Gastrocnemius medialis (tissue), 4 donors: ENCODE measurements at regions not wholly inside any gene's neighbourhood (a gene's known extent, or its start where the extent isn't known, plus 50 kb on each side); places are given as distances from the start of the nearest gene placed in this dataset.

Experiments
- ATAC-seq, 2 donors: fragments of 150-250 bp; one replicate each; pipeline ENCODE4 v1.9.1; 2016
- DNase-seq, 2 donors: peaks; one replicate each; pipeline ENCODE4 v3.0.0-alpha.2; 2019
- H3K27ac ChIP-seq, 4 donors: fragments of 200-600 bp; sonication (generic); 1 replicate in 1 of 4; 2 replicates in 3 of 4; pipeline ENCODE4 v1.5.1; 2016 to 2018; ENCODE audit warnings: mild to moderate bottlenecking in 2 of 4, moderate library complexity in 1 of 4
- H3K27me3 ChIP-seq, 3 donors: fragments of 200-600 bp; sonication (generic) in 2 of 3; 1 replicate in 1 of 3; 2 replicates in 2 of 3; pipeline versions ENCODE4 v1.5.1 to v1.6.0; 2016 to 2019; ENCODE audit warnings: mild to moderate bottlenecking in 1 of 3, moderate library complexity in 1 of 3
- H3K36me3 ChIP-seq, 2 donors: fragments of 200-600 bp; sonication (generic) in 1 of 2; one replicate each; pipeline ENCODE4 v1.5.1; 2017 to 2018
- H3K4me1 ChIP-seq, 2 donors: fragments of 200-600 bp; sonication (generic) in 1 of 2; one replicate each; pipeline ENCODE4 v1.5.1; 2016 to 2017; ENCODE audit warnings: mild to moderate bottlenecking in 2 of 2
- H3K4me3 ChIP-seq, 4 donors: fragments of 200-600 bp; sonication (generic) in 3 of 4; 1 replicate in 1 of 4; 2 replicates in 3 of 4; pipeline ENCODE4 v1.5.1; 2016 to 2019; ENCODE audit warnings: mild to moderate bottlenecking in 2 of 4
- H3K9me3 ChIP-seq, 3 donors: fragments of 200-600 bp; sonication (generic) in 2 of 3; 1 replicate in 1 of 3; 2 replicates in 2 of 3; pipeline ENCODE4 v1.5.1; 2016 to 2019
- CTCF ChIP-seq, 5 experiments: fragments of 450-650 bp in 3 of 5; fragments of 200-600 bp in 2 of 5; sonication (generic) in 2 of 5; IDR thresholded peaks in 4 of 5; conservative IDR thresholded peaks in 1 of 5; 1 replicate in 4 of 5; 2 replicates in 1 of 5; pipeline ENCODE4 v1.5.1; 2016 to 2019; ENCODE audit warnings: antibody characterized with exemption in 5 of 5, mild to moderate bottlenecking in 3 of 5, moderate library complexity in 3 of 5
- POLR2A ChIP-seq, 2 donors: fragments of 450-650 bp; IDR thresholded peaks; one replicate each; pipeline ENCODE4 v1.6.1; 2017; ENCODE audit warnings: antibody characterized with exemption in 2 of 2, mild to moderate bottlenecking in 2 of 2, moderate library complexity in 2 of 2
- in situ Hi-C, 4 donors: fragments of 200-750 bp; cut with MboI; loops; one replicate each; pipeline versions ENCODE4 v1.15.0 to v1.8.0; 2017; ENCODE audit warnings: low sequenced_read_pairs in 4 of 4
- intact Hi-C: fragments of 100-400 bp; cut with DNase I; formaldehyde crosslinking; loops from one replicate; pipeline ENCODE4 v1.15.1; 2023; ENCODE audit warnings: low total_unique reads

GRCh38 chr17:77568540-77568939 is 390.0 kb upstream of the TNRC6C start:
- no peak for TF ChIP-seq POLR2A (IDR thresholded peaks at IDR 0.05)
- TF ChIP-seq CTCF (IDR thresholded peaks at IDR 0.05 in 4 of 5, conservative IDR thresholded peaks at IDR 0.05 in 1 of 5) = no peak
- H3K36me3 ChIP-seq = no peaks in the 10 kb centered on the region
- ATAC-seq (no peak), DNase-seq (no peak)
- peaks cover 9 to 13% of the 10 kb centered on the region in 2 donors for H3K4me1 ChIP-seq
- intact Hi-C loops = no loop called here
- no peaks in the 10 kb centered on the region for H3K27me3 ChIP-seq
- no peak overlapping the region for H3K27ac ChIP-seq
- H3K9me3 ChIP-seq = no peaks in the 10 kb centered on the region
- H3K4me3 ChIP-seq = no peak overlapping the region
- in situ Hi-C loops = loop anchor here in 1 of 4 donors (25.0 kb wide), 1 partner anchor 94 kb away; no protein-coding TSS in a partner anchor

GRCh38 chr17:77569846-77570564 is 388.5 kb upstream of the TNRC6C start:
- Histone ChIP-seq H3K4me3 (no peak overlapping the region), H3K4me1 (peaks cover 9 to 13% of the 10 kb centered on the region in 2 donors), H3K27me3 (no peaks in the 10 kb centered on the region), H3K9me3 (no peaks in the 10 kb centered on the region), H3K27ac (no peak overlapping the region), H3K36me3 (no peaks in the 10 kb centered on the region)
- intact Hi-C loops (no loop called here), in situ Hi-C loops (loop anchor here in 1 of 4 donors (25.0 kb wide), 1 partner anchor 92 kb away; no protein-coding TSS in a partner anchor)
- no peak for DNase-seq
- TF ChIP-seq POLR2A (IDR thresholded peaks at IDR 0.05) (no peak), CTCF (IDR thresholded peaks at IDR 0.05 in 4 of 5, conservative IDR thresholded peaks at IDR 0.05 in 1 of 5) (no peak)
- ATAC-seq = no peak

- no peaks in the 10 kb centered on the region for H3K36me3 ChIP-seq
- no peak for TF ChIP-seq CTCF (IDR thresholded peaks at IDR 0.05 in 4 of 5, conservative IDR thresholded peaks at IDR 0.05 in 1 of 5)
- no peak for TF ChIP-seq POLR2A (IDR thresholded peaks at IDR 0.05)
- H3K9me3 ChIP-seq = no peaks in the 10 kb centered on the region
- intact Hi-C loops = no loop called here
- H3K27ac ChIP-seq = no peak overlapping the region
- no peak for ATAC-seq
- H3K4me1 ChIP-seq = peaks cover 9 to 13% of the 10 kb centered on the region in 2 donors
- H3K4me3 ChIP-seq = no peak overlapping the region
- DNase-seq = no peak
- in situ Hi-C loops = loop anchor here in 1 of 4 donors (25.0 kb wide), 1 partner anchor 92 kb away; no protein-coding TSS in a partner anchor
- no peaks in the 10 kb centered on the region for H3K27me3 ChIP-seq
Observed at GRCh38 chr17:77570565-77570898, 388.0 kb upstream of the TNRC6C start.

- peak overlapping the region in 2 of 4 donors; percentile 16 to 33 for H3K4me3 ChIP-seq
- intact Hi-C loops (no loop called here), in situ Hi-C loops (loop anchor here in 1 of 4 donors (25.0 kb wide), 1 partner anchor 91 kb away; no protein-coding TSS in a partner anchor)
- H3K36me3 ChIP-seq = no peaks in the 10 kb centered on the region
- H3K9me3 ChIP-seq = no peaks in the 10 kb centered on the region
- no peaks in the 10 kb centered on the region for H3K27me3 ChIP-seq
- no peak for DNase-seq
- TF ChIP-seq CTCF (IDR thresholded peaks at IDR 0.05 in 4 of 5, conservative IDR thresholded peaks at IDR 0.05 in 1 of 5) = no peak
- no peak for TF ChIP-seq POLR2A (IDR thresholded peaks at IDR 0.05)
- no peak overlapping the region for H3K27ac ChIP-seq
- ATAC-seq = no peak
- H3K4me1 ChIP-seq = peaks cover 9 to 13% of the 10 kb centered on the region in 2 donors
Observed at GRCh38 chr17:77571155-77571981, 387.1 kb upstream of the TNRC6C start.
